OCI-LY1 (cell line): ENCODE measurements at regions not wholly inside any gene's neighbourhood (a gene's known extent, or its start where the extent isn't known, plus 50 kb on each side); places are given as distances from the start of the nearest gene placed in this dataset.

ENCODE experiments used
- CTCF ChIP-seq: fragments of 200-600 bp; sonication (generic), shearing (Covaris generic); IDR thresholded peaks from 2 replicates; pipeline ENCODE4 v1.5.1; 2017; ENCODE audit warnings: mild to moderate bottlenecking, antibody characterized with exemption, low read length, moderate library complexity, mixed read lengths
- EZH2 ChIP-seq: fragments of 200-600 bp; sonication (generic), shearing (Covaris generic); IDR thresholded peaks from 2 replicates; pipeline ENCODE4 v1.8.0; 2017; ENCODE audit warnings: borderline replicate concordance, mixed run types, mild to moderate bottlenecking, antibody characterized with exemption, low read length, moderate library complexity, mixed read lengths

GRCh38 chr16:10262377-10263132, 80.3 kb upstream of the GRIN2A start:
- TF ChIP-seq CTCF (no peak), EZH2 (no peak)
